Mesodermal cell (in vitro differentiated cells): ENCODE measurements at regions not wholly inside any gene's neighbourhood (a gene's known extent, or its start where the extent isn't known, plus 50 kb on each side); places are given as distances from the start of the nearest gene placed in this dataset.

Experiments used
- H3K27ac ChIP-seq: 2 replicates; pipeline ENCODE4 v1.7.0; 2013; ENCODE audit warnings: mild to moderate bottlenecking, low read depth, low read length, moderate library complexity; ENCODE audit not compliant: severe bottlenecking
- H3K36me3 ChIP-seq: 2 replicates; pipeline ENCODE4 v1.7.1; 2013; ENCODE audit warnings: mild to moderate bottlenecking, low read length, moderate library complexity; ENCODE audit not compliant: control insufficient read depth, insufficient read depth
- H3K4me1 ChIP-seq: one replicate; pipeline ENCODE4 v1.7.1; 2013; ENCODE audit warnings: mild to moderate bottlenecking, low read length; ENCODE audit not compliant: insufficient read depth, control insufficient read depth, poor library complexity, severe bottlenecking
- H3K4me3 ChIP-seq: 2 replicates; pipeline ENCODE4 v1.7.0; 2013; ENCODE audit warnings: low read length, control low read depth, mild to moderate bottlenecking; ENCODE audit not compliant: insufficient read depth, poor library complexity, severe bottlenecking; ENCODE audit errors: extremely low read depth
- H3K9me3 ChIP-seq: 2 replicates; pipeline ENCODE4 v1.7.1; 2013; ENCODE audit warnings: mild to moderate bottlenecking, low read length, moderate library complexity; ENCODE audit not compliant: control insufficient read depth
- WGBS, 2 experiments: methylation state at CpG; one replicate each; pipeline ENCODE4 v1.1.5; 2013; ENCODE audit warnings: missing lambda C conversion rate in 2 of 2; ENCODE audit not compliant: insufficient coverage in 2 of 2; 5-methylcytosine and 5-hydroxymethylcytosine counted together

GRCh38 chr13:80399340-80400163 lies 58.6 kb upstream of the SPRY2 start:
- WGBS, 2 experiments, result 89 to 99% methylated on average over 8 to 9 of the region's 13 CpGs
- Histone ChIP-seq H3K4me1 (no peaks in the 10 kb centered on the region), H3K4me3 (no peak overlapping the region), H3K27ac (no peak overlapping the region), H3K9me3 (no peaks in the 10 kb centered on the region), H3K36me3 (no peaks in the 10 kb centered on the region)
